SK-N-SH (cell line): ENCODE measurements at regions not wholly inside any gene's neighbourhood (a gene's known extent, or its start where the extent isn't known, plus 50 kb on each side); places are given as distances from the start of the nearest gene placed in this dataset.

Source experiments
- CTCF ChIA-PET: fragments of 300-600, 350-600 bp; formaldehyde crosslinking; extraction: SDS; loops from one replicate; lab custom pipeline; 2021; lab: Yijun Ruan, JAX
- POLR2A ChIA-PET: fragments of 350-600 bp; sonication (Branson Sonifier 250); formaldehyde crosslinking; extraction: SDS; loops from one replicate; lab custom pipeline; 2020; ENCODE audit warnings: antibody characterized with exemption, inconsistent platforms; lab: Yijun Ruan, JAX
- DNase-seq: peaks from one replicate; pipeline ENCODE4 v3.0.0; 2012
- H2AFZ ChIP-seq: fragments of 200-600 bp; sonication (generic); 2 replicates; pipeline ENCODE4 v1.8.1; 2016; ENCODE audit warnings: antibody characterized with exemption, mild to moderate bottlenecking, low read depth
- H3F3A ChIP-seq: fragments of 200-600 bp; sonication (generic); replicated peaks from 2 replicates; pipeline ENCODE3; 2016; ENCODE audit warnings: antibody characterized with exemption, mild to moderate bottlenecking; ENCODE audit not compliant: insufficient read depth
- H3K27ac ChIP-seq, 2 experiments: fragments of 200-500 bp in 1 of 2; fragments of 200-600 bp in 1 of 2; sonication (Bioruptor generic) in 1 of 2; sonication (generic), shearing (Covaris generic) in 1 of 2; 2 replicates each; pipeline versions ENCODE4 v1.5.1 to v1.6.1; 2014 to 2016; ENCODE audit warnings: low read depth in 2 of 2, inconsistent platforms in 1 of 2, low read length in 1 of 2, mild to moderate bottlenecking in 1 of 2, mixed read lengths in 1 of 2
- H3K27me3 ChIP-seq: fragments of 200-600 bp; sonication (generic), shearing (Covaris generic); 2 replicates; pipeline ENCODE4 v1.6.1; 2016; ENCODE audit warnings: mixed run types; ENCODE audit not compliant: insufficient read depth
- H3K36me3 ChIP-seq, 2 experiments: fragments of 200-500 bp in 1 of 2; fragments of 200-600 bp in 1 of 2; sonication (Bioruptor generic) in 1 of 2; sonication (generic) in 1 of 2; replicated peaks in 1 of 2; 2 replicates each; pipeline versions ENCODE3 to v1.5.1; 2014 to 2016; ENCODE audit warnings: low read length in 1 of 2, mild to moderate bottlenecking in 1 of 2; ENCODE audit not compliant: insufficient read depth in 2 of 2, control insufficient read depth in 1 of 2
- H3K4me1 ChIP-seq, 2 experiments: fragments of 200-500 bp in 1 of 2; fragments of 200-600 bp in 1 of 2; sonication (Bioruptor generic) in 1 of 2; sonication (generic), shearing (Covaris generic) in 1 of 2; 2 replicates each; pipeline versions ENCODE4 v1.5.1 to v1.6.1; 2014 to 2016; ENCODE audit warnings: low read depth in 1 of 2, low read length in 1 of 2, mixed run types in 1 of 2; ENCODE audit not compliant: insufficient read depth in 2 of 2, control insufficient read depth in 1 of 2
- H3K4me2 ChIP-seq: fragments of 200-600 bp; sonication (generic), shearing (Covaris generic); 2 replicates; pipeline ENCODE4 v1.6.1; 2017; ENCODE audit warnings: mixed run types
- H3K4me3 ChIP-seq, 2 experiments: fragments of 200-500 bp in 1 of 2; fragments of 200-600 bp in 1 of 2; sonication (Bioruptor generic) in 1 of 2; sonication (generic), shearing (Covaris generic) in 1 of 2; 2 replicates each; pipeline versions ENCODE4 v1.5.1 to v1.8.1; 2014 to 2016; ENCODE audit warnings: low read depth in 2 of 2, inconsistent platforms in 1 of 2, low read length in 1 of 2, mild to moderate bottlenecking in 1 of 2, mixed read lengths in 1 of 2, moderate library complexity in 1 of 2
- H3K79me2 ChIP-seq: fragments of 200-600 bp; sonication (generic); 2 replicates; pipeline ENCODE4 v1.8.1; 2017; ENCODE audit warnings: mild to moderate bottlenecking; ENCODE audit not compliant: insufficient read depth
- H3K9ac ChIP-seq: fragments of 200-600 bp; sonication (generic); 2 replicates; pipeline ENCODE4 v1.6.1; 2017; ENCODE audit warnings: mixed run types
- H3K9me2 ChIP-seq: fragments of 200-600 bp; sonication (generic); 2 replicates; pipeline ENCODE4 v1.6.1; 2017; ENCODE audit warnings: mixed run types
- H3K9me3 ChIP-seq: fragments of 200-600 bp; sonication (generic); 2 replicates; pipeline ENCODE4 v1.6.1; 2017; ENCODE audit warnings: mixed run types, mild to moderate bottlenecking, moderate library complexity
- H4K20me1 ChIP-seq: fragments of 200-600 bp; sonication (generic); 2 replicates; pipeline ENCODE4 v1.6.1; 2017; ENCODE audit warnings: mild to moderate bottlenecking, mixed run types; ENCODE audit not compliant: insufficient read depth
- FOXJ3 ChIP-seq: sonication (generic); formaldehyde crosslinking; IDR thresholded peaks from 2 replicates; pipeline ENCODE4 v1.5.1; 2020; ENCODE audit warnings: mild to moderate bottlenecking, missing genetic modification reagents
- FOXM1 ChIP-seq: IDR thresholded peaks from 2 replicates; pipeline ENCODE4 v1.4.0; 2012; ENCODE audit warnings: low read depth, mild to moderate bottlenecking
- GABPA ChIP-seq: IDR thresholded peaks from 2 replicates; pipeline ENCODE4 v1.4.0; 2012; ENCODE audit warnings: low read depth, mild to moderate bottlenecking
- MXI1 ChIP-seq: IDR thresholded peaks from 2 replicates; pipeline ENCODE4 v1.6.1; 2012; ENCODE audit warnings: mild to moderate bottlenecking, low read depth, low read length, improper control_type of control experiment
- NFIC ChIP-seq: IDR thresholded peaks from 2 replicates; pipeline ENCODE4 v1.4.0; 2012; ENCODE audit warnings: borderline replicate concordance
- POLR2AphosphoS5 ChIP-seq: IDR thresholded peaks from 2 replicates; pipeline ENCODE4 v1.6.1; 2012; ENCODE audit warnings: low read depth, low read length
- RAD21 ChIP-seq: IDR thresholded peaks from 2 replicates; pipeline ENCODE4 v1.6.1; 2012; ENCODE audit warnings: mild to moderate bottlenecking, low read length
- SIN3A ChIP-seq: IDR thresholded peaks from 2 replicates; pipeline ENCODE4 v1.6.1; 2012; ENCODE audit warnings: low read depth, mild to moderate bottlenecking, low read length, moderate library complexity, borderline replicate concordance
- USF2 ChIP-seq: fragments of 150-350 bp; IDR thresholded peaks from 2 replicates; pipeline ENCODE4 v1.6.1; 2017; ENCODE audit warnings: antibody characterized with exemption, low read length, low read depth, borderline replicate concordance
- YY1 ChIP-seq: IDR thresholded peaks from 2 replicates; pipeline ENCODE4 v1.4.0; 2012; ENCODE audit warnings: low read depth, mild to moderate bottlenecking
- WGBS: methylation state at CpG from one replicate; pipeline ENCODE4 v1.1.6; 2017; ENCODE audit warnings: low lambda C conversion rate; 5-methylcytosine and 5-hydroxymethylcytosine counted together
- TF ChIP-seq, protein P1 (sequence below): IDR thresholded peaks from 2 replicates; pipeline ENCODE4 v1.4.0; 2012; ENCODE audit warnings: low read depth, borderline replicate concordance

DNA sequence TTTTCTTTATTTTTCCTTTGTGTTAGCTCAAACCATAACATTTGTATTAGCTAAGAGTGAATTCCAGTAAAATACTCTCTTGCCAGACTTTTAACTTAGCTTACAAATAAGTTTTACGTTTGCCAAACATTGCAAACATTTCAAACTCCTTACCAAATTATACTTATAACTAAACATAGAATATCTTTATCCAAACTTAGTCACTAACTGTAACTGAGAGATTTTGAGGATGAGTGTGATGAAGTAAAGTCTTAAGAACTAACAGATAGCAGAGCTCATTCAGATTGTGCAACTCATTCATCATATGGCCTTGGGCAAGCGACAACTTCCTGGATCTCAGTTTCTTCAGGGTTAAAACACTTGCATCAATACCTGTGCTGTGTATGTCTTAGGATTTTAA, 533.7 kb downstream of the TDRD15 start (continued):
- TF ChIP-seq, protein P1, sequence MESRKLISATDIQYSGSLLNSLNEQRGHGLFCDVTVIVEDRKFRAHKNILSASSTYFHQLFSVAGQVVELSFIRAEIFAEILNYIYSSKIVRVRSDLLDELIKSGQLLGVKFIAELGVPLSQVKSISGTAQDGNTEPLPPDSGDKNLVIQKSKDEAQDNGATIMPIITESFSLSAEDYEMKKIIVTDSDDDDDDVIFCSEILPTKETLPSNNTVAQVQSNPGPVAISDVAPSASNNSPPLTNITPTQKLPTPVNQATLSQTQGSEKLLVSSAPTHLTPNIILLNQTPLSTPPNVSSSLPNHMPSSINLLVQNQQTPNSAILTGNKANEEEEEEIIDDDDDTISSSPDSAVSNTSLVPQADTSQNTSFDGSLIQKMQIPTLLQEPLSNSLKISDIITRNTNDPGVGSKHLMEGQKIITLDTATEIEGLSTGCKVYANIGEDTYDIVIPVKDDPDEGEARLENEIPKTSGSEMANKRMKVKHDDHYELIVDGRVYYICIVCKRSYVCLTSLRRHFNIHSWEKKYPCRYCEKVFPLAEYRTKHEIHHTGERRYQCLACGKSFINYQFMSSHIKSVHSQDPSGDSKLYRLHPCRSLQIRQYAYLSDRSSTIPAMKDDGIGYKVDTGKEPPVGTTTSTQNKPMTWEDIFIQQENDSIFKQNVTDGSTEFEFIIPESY, result no peak
- TF ChIP-seq, all 33 proteins: peak for 0

DNA sequence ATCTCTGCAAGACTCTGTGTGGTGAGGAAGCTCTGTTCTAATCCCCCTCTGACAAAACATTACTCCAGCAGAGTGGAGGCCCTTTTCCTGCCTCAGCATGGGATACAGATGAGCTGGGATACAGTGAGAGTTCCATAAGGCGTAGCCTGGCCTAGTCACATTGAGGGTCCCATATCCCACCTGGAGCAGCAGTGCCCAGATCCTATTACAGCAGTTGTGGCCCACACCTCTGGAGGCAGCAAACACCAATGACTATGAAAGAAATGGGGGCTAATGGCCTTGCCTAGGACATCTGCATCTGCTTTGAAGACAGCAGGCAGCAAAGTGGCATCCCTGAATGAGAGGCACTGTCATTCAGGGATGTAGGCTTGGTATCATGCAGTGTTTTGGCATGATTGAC, 534.5 kb downstream of the TDRD15 start:
- Histone ChIP-seq H3K4me3 (no peak overlapping the region), H3K27ac (no peak overlapping the region), H3K36me3 (no peaks in the 10 kb centered on the region), H3K9ac (no peak overlapping the region), H3K79me2 (no peaks in the 10 kb centered on the region), H3K4me2 (no peak overlapping the region), H3K4me1 (peaks cover 0 to 3% of the 10 kb centered on the region in 2 experiments; a peak in 2 of 4 replicates), H4K20me1 (no peaks in the 10 kb centered on the region), H3F3A (no peaks in the 10 kb centered on the region), H3K27me3 (no peaks in the 10 kb centered on the region), H2AFZ (no peak overlapping the region)
- ChIA-PET POLR2A (no interaction called here), CTCF (no interaction called here)
- no peak for DNase-seq
- WGBS, result 11% methylated on average over 1 of the region's 1 CpG
- TF ChIP-seq GABPA (no peak), YY1 (no peak), POLR2AphosphoS5 (no peak)
- TF ChIP-seq, all 33 proteins: peak for 0
- Histone ChIP-seq H3K9me3 (no peaks in the 10 kb centered on the region), H3K9me2 (no peaks in the 10 kb centered on the region)

DNA sequence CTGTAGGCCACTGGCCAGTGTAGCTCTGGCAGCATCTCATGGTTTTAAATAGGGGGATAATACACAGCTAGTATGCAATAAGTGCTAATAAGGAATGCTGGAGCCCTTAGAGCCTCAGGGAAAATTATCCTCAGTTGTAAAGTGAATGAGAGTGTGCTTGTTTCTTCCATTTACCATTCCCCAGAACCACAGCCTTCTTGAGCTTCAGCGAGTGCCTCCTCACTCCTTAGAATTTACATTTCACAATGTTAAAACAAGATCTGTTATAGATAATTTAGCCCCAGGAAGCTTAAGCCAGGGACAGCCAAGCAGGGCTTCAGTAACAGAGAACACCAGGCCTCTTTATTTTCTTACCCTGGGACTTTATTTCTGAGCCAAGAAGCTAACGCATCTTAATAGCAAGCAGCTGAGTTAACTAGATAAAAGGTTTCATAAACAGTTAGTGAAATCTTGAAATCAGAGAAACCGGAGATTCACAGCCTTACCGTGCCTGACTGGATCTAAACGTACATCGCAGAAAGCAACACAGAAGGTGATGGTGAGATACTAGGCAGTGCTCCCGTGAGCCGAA, 535.2 kb downstream of the TDRD15 start:
- H3F3A ChIP-seq, result no peaks in the 10 kb centered on the region
- no peaks in the 10 kb centered on the region for H3K9me2 ChIP-seq
- H3K4me2 ChIP-seq, result no peak overlapping the region
- H2AFZ ChIP-seq, result no peak overlapping the region
- no peaks in the 10 kb centered on the region for H3K9me3 ChIP-seq
- no peaks in the 10 kb centered on the region for H3K27me3 ChIP-seq
- POLR2A ChIA-PET, result no interaction called here
- H4K20me1 ChIP-seq, result no peaks in the 10 kb centered on the region
- no peaks in the 10 kb centered on the region for H3K79me2 ChIP-seq
- WGBS, result 53% methylated on average over 8 of the region's 8 CpGs
- no peak for DNase-seq
- H3K9ac ChIP-seq, result no peak overlapping the region
- H3K4me3 ChIP-seq, result no peak overlapping the region
- TF ChIP-seq YY1 (no peak), NFIC (no peak), FOXM1 (no peak)
- CTCF ChIA-PET, result interaction anchor here (0.6 to 0.9 kb wide), 3 partner anchors 10 to 377 kb away, joined by 3 read pairs; no protein-coding TSS in a partner anchor
- H3K27ac ChIP-seq, result no peak overlapping the region
- H3K36me3 ChIP-seq, result no peaks in the 10 kb centered on the region
- H3K4me1 ChIP-seq, result peaks cover 0 to 3% of the 10 kb centered on the region in 2 experiments; a peak in 2 of 4 replicates

GRCh38 chr2:21664083-21664482, 540.3 kb downstream of the TDRD15 start:
- Histone ChIP-seq H4K20me1 (no peaks in the 10 kb centered on the region), H3K4me1 (no peaks in the 10 kb centered on the region; a peak in 1 of 4 replicates), H3K9me3 (0 out of 2 replicates have a peak, but pooled peaks cover 3% of the 10 kb centered on the region), H3K4me2 (no peak overlapping the region), H3F3A (no peaks in the 10 kb centered on the region), H3K27me3 (no peaks in the 10 kb centered on the region), H3K36me3 (no peaks in the 10 kb centered on the region), H3K27ac (no peak overlapping the region)
- CTCF ChIA-PET, result interaction anchor here (1.1 to 1.4 kb wide), 2 partner anchors 11 to 29 kb away, joined by 3 to 4 read pairs; no protein-coding TSS in a partner anchor
- WGBS, result 24% methylated on average over 7 of the region's 7 CpGs
- DNase-seq, result no peak
- no peak for TF ChIP-seq SIN3A
- no peak for TF ChIP-seq GABPA
- no peak for TF ChIP-seq USF2
- TF ChIP-seq MXI1, result no peak
- no peak for TF ChIP-seq RAD21
- TF ChIP-seq FOXJ3 (CRISPR knock-in tag), result no peak
- TF ChIP-seq YY1, result no peak
- TF ChIP-seq, all 33 proteins: peak for 0
- no peak overlapping the region for H3K9ac ChIP-seq
- H2AFZ ChIP-seq, result no peak overlapping the region
- no peak overlapping the region for H3K4me3 ChIP-seq
- H3K9me2 ChIP-seq, result no peaks in the 10 kb centered on the region
- POLR2A ChIA-PET, result no interaction called here
- no peaks in the 10 kb centered on the region for H3K79me2 ChIP-seq
